ENCODE measurements at regions not wholly inside any gene's neighbourhood (a gene's known extent, or its start where the extent isn't known, plus 50 kb on each side); places are given as distances from the start of the nearest gene placed in this dataset.

- TF ChIP-seq CTCF (conservative IDR thresholded peaks at IDR 0.05 in 1 of 2, IDR thresholded peaks at IDR 0.05 in 1 of 2; ENCODE audit: low read depth in 1 of 2, low read length in 2 of 2) (no peak), EZH2 (IDR thresholded peaks at IDR 0.05; ENCODE audit: low read length, missing control alignments) (no peak)
Observed at GRCh38 chr1:53385276-53386225, 57.7 kb upstream of the LRP8 start.

Measured in fibroblast of lung (primary cell).